Smooth muscle cell (in vitro differentiated cells): ENCODE measurements at regions not wholly inside any gene's neighbourhood (a gene's known extent, or its start where the extent isn't known, plus 50 kb on each side); places are given as distances from the start of the nearest gene placed in this dataset.

Source experiments
- DNase-seq: peaks from one replicate; lab custom pipeline; 2025; ENCODE audit not compliant: unreplicated experiment; lab: John Stamatoyannopoulos, UW
- H2AFZ ChIP-seq: fragments of 200-600 bp; sonication (generic); 2 replicates; pipeline ENCODE4 v1.6.0; 2016; ENCODE audit warnings: antibody characterized with exemption, low read depth, mild to moderate bottlenecking
- H3F3A ChIP-seq: fragments of 200-600 bp; sonication (generic); 2 replicates; pipeline ENCODE4 v1.6.0; 2017; ENCODE audit warnings: antibody characterized with exemption, low read depth
- H3K27ac ChIP-seq: fragments of 200-600 bp; sonication (generic); 2 replicates; pipeline ENCODE4 v1.5.1; 2016; ENCODE audit warnings: low read depth, mild to moderate bottlenecking
- H3K27me3 ChIP-seq: fragments of 200-600 bp; sonication (generic); 2 replicates; pipeline ENCODE4 v1.6.1; 2016; ENCODE audit warnings: low read depth, mild to moderate bottlenecking
- H3K36me3 ChIP-seq: fragments of 200-600 bp; sonication (generic); 2 replicates; pipeline ENCODE4 v1.5.1; 2016; ENCODE audit warnings: low read depth
- H3K4me1 ChIP-seq: fragments of 200-600 bp; sonication (generic); 2 replicates; pipeline ENCODE4 v1.5.1; 2016; ENCODE audit warnings: low read depth
- H3K4me2 ChIP-seq: fragments of 200-600 bp; sonication (generic); 2 replicates; pipeline ENCODE4 v1.6.0; 2016; ENCODE audit warnings: mild to moderate bottlenecking
- H3K4me3 ChIP-seq: fragments of 200-600 bp; sonication (generic); 2 replicates; pipeline ENCODE4 v1.5.1; 2016; ENCODE audit warnings: mild to moderate bottlenecking
- H3K79me2 ChIP-seq: fragments of 200-600 bp; sonication (generic); 2 replicates; pipeline ENCODE4 v1.6.0; 2016; ENCODE audit warnings: low read depth, mild to moderate bottlenecking
- H3K9ac ChIP-seq: fragments of 200-600 bp; sonication (generic); 2 replicates; pipeline ENCODE4 v1.6.0; 2016; ENCODE audit warnings: low read depth
- H3K9me3 ChIP-seq: fragments of 200-600 bp; sonication (generic); replicated peaks from 2 replicates; pipeline ENCODE4 v1.5.1; 2016; ENCODE audit warnings: low read depth
- H4K20me1 ChIP-seq: fragments of 200-600 bp; sonication (generic); 2 replicates; pipeline ENCODE4 v1.6.0; 2016; ENCODE audit warnings: low read depth
- CTCF ChIP-seq: fragments of 200-600 bp; sonication (generic); IDR thresholded peaks from 2 replicates; pipeline ENCODE4 v1.5.1; 2017; ENCODE audit warnings: borderline replicate concordance, mild to moderate bottlenecking, antibody characterized with exemption; ENCODE audit not compliant: insufficient read depth, poor library complexity, severe bottlenecking
- WGBS: methylation state at CpG from one replicate; pipeline ENCODE4 v1.1.7; 2016; ENCODE audit warnings: low lambda C conversion rate; 5-methylcytosine and 5-hydroxymethylcytosine counted together

- Histone ChIP-seq H2AFZ (no peak overlapping the region), H3K79me2 (no peaks in the 10 kb centered on the region), H3K9ac (no peak overlapping the region), H3K27ac (no peak overlapping the region), H3F3A (no peaks in the 10 kb centered on the region), H3K4me3 (no peak overlapping the region), H3K36me3 (no peaks in the 10 kb centered on the region), H3K27me3 (no peaks in the 10 kb centered on the region), H3K4me1 (no peaks in the 10 kb centered on the region), H3K9me3 (no peaks in the 10 kb centered on the region), H4K20me1 (no peaks in the 10 kb centered on the region), H3K4me2 (no peak overlapping the region)
- no peak for TF ChIP-seq CTCF
- DNase-seq: no peak
- 88% methylated on average over 2 of the region's 2 CpGs for WGBS
Observed at GRCh38 chr1:29420202-29420601, 183.9 kb downstream of the PTPRU start.

- H3K9me3 ChIP-seq: no peaks in the 10 kb centered on the region
- DNase-seq: no peak
- H3K9ac ChIP-seq: no peak overlapping the region
- H3K36me3 ChIP-seq: no peaks in the 10 kb centered on the region
- no peaks in the 10 kb centered on the region for H3K4me1 ChIP-seq
- H3K27me3 ChIP-seq: peaks cover 2% of the 10 kb centered on the region
- H3K27ac ChIP-seq: no peak overlapping the region
- no peak overlapping the region for H3K4me3 ChIP-seq
- WGBS: 85% methylated on average over 5 of the region's 5 CpGs
- H3K79me2 ChIP-seq: no peaks in the 10 kb centered on the region
- no peak overlapping the region for H3K4me2 ChIP-seq
- no peak for TF ChIP-seq CTCF
- no peaks in the 10 kb centered on the region for H4K20me1 ChIP-seq
- H3F3A ChIP-seq: no peaks in the 10 kb centered on the region
- H2AFZ ChIP-seq: no peak overlapping the region
Observed at GRCh38 chr1:29417971-29418370, 181.6 kb downstream of the PTPRU start.

GRCh38 chr1:29417147-29417858, 181.0 kb downstream of the PTPRU start:
- Histone ChIP-seq H3K36me3 (no peaks in the 10 kb centered on the region), H3K27ac (no peak overlapping the region), H3K79me2 (no peaks in the 10 kb centered on the region), H3K9ac (no peak overlapping the region), H2AFZ (no peak overlapping the region), H3K4me1 (no peaks in the 10 kb centered on the region), H3K4me2 (no peak overlapping the region), H3K27me3 (peaks cover 6% of the 10 kb centered on the region), H3K9me3 (no peaks in the 10 kb centered on the region), H3F3A (no peaks in the 10 kb centered on the region), H3K4me3 (no peak overlapping the region), H4K20me1 (no peaks in the 10 kb centered on the region)
- no peak for TF ChIP-seq CTCF
- DNase-seq: no peak
- WGBS: 91% methylated on average over 14 of the region's 14 CpGs
